ENCODE measurements at regions not wholly inside any gene's neighbourhood (a gene's known extent, or its start where the extent isn't known, plus 50 kb on each side); places are given as distances from the start of the nearest gene placed in this dataset.

GRCh38 chr1:238530209-238530851, 639.6 kb upstream of the ZP4 start:
- TF ChIP-seq ARNTL (CRISPR knock-in tag; IDR thresholded peaks at IDR 0.05; ENCODE audit: borderline replicate concordance, low read depth) (no peak), POU6F1 (CRISPR knock-in tag; IDR thresholded peaks at IDR 0.05; ENCODE audit: borderline replicate concordance, low read depth) (no peak), PATZ1 (CRISPR knock-in tag; IDR thresholded peaks at IDR 0.05; ENCODE audit: borderline replicate concordance) (no peak), ZFP30 (CRISPR knock-in tag; IDR thresholded peaks at IDR 0.05) (no peak), ZNF70 (CRISPR knock-in tag; IDR thresholded peaks at IDR 0.05) (no peak), RARB (CRISPR knock-in tag; IDR thresholded peaks at IDR 0.05) (no peak), TOX (CRISPR knock-in tag; IDR thresholded peaks at IDR 0.05; ENCODE audit: borderline replicate concordance) (no peak), CSDC2 (CRISPR knock-in tag; IDR thresholded peaks at IDR 0.05) (no peak), ZFP3 (CRISPR knock-in tag; IDR thresholded peaks at IDR 0.05) (no peak), ZC3H10 (CRISPR knock-in tag; IDR thresholded peaks at IDR 0.05) (no peak), CSRNP3 (CRISPR knock-in tag; IDR thresholded peaks at IDR 0.05) (no peak), ISL1 (CRISPR knock-in tag; IDR thresholded peaks at IDR 0.05) (no peak), TSHZ2 (CRISPR knock-in tag; IDR thresholded peaks at IDR 0.05) (no peak), TCF4 (CRISPR knock-in tag; IDR thresholded peaks at IDR 0.05; ENCODE audit: borderline replicate concordance) (no peak)

Data from SK-N-SH treated with all-trans-retinoic acid at 6 μM for 48 hours (cell line).